HG02943 (cell line): ENCODE measurements at regions not wholly inside any gene's neighbourhood (a gene's known extent, or its start where the extent isn't known, plus 50 kb on each side); places are given as distances from the start of the nearest gene placed in this dataset.
"Not testable (repeated sequence)": the region's sequence is repeated elsewhere in the genome, so short reads cannot be mapped to it uniquely, and the experiment has no call there.

Experiments
- ATAC-seq: cut with Tn5 transposase; IDR thresholded peaks from one replicate; pipeline ENCODE4 v1.9.1; 2021; ENCODE audit warnings: mild to moderate bottlenecking, low read depth, moderate library complexity; ENCODE audit not compliant: unreplicated experiment

- ATAC-seq: no peak
These were observed 153.4 kb upstream of the PELI2 start for GRCh38 chr14:55964821-55965220.

- ATAC-seq: no peak
These were observed 152.4 kb upstream of the PELI2 start for GRCh38 chr14:55965851-55966250.

- ATAC-seq: no peak
These were observed 149.5 kb upstream of the PELI2 start for GRCh38 chr14:55968741-55969140.

- no peak for ATAC-seq
These were observed 144.9 kb upstream of the PELI2 start for GRCh38 chr14:55973285-55973800.

GRCh38 chr14:55973911-55974630 lies 144.1 kb upstream of the PELI2 start:
- ATAC-seq: no peak

GRCh38 chr14:55975281-55975910 lies 142.8 kb upstream of the PELI2 start:
- ATAC-seq: no peak

- ATAC-seq: no peak
These were observed 142.0 kb upstream of the PELI2 start for GRCh38 chr14:55976219-55976618.

- ATAC-seq: no peak
These were observed 141.6 kb upstream of the PELI2 start for GRCh38 chr14:55976655-55977054.

- ATAC-seq: no peak
These were observed 140.6 kb upstream of the PELI2 start for GRCh38 chr14:55977392-55978150.

GRCh38 chr14:55979096-55979495 lies 139.1 kb upstream of the PELI2 start:
- ATAC-seq: no peak

GRCh38 chr14:55979781-55980180 lies 138.4 kb upstream of the PELI2 start:
- ATAC-seq: no peak

GRCh38 chr14:55980970-55981369 lies 137.2 kb upstream of the PELI2 start:
- ATAC-seq: no peak

GRCh38 chr14:55986069-55986468 lies 132.1 kb upstream of the PELI2 start:
- ATAC-seq: no peak

- ATAC-seq: no peak
These were observed 117.4 kb upstream of the PELI2 start for GRCh38 chr14:56000846-56001245.

GRCh38 chr14:56002342-56002741 lies 115.9 kb upstream of the PELI2 start:
- ATAC-seq: no peak

GRCh38 chr14:56002876-56003625 lies 115.2 kb upstream of the PELI2 start:
- ATAC-seq: peak; percentile 58

GRCh38 chr14:56004323-56004722 lies 113.9 kb upstream of the PELI2 start:
- ATAC-seq: no peak

GRCh38 chr14:56004786-56005185 lies 113.4 kb upstream of the PELI2 start:
- ATAC-seq: peak; percentile 88

- ATAC-seq: no peak
These were observed 112.8 kb upstream of the PELI2 start for GRCh38 chr14:56005191-56006053.

- not testable (repeated sequence) for ATAC-seq
These were observed 110.7 kb upstream of the PELI2 start for GRCh38 chr14:56007491-56007890.
